Mononuclear cell (primary cell): ENCODE measurements at regions not wholly inside any gene's neighbourhood (a gene's known extent, or its start where the extent isn't known, plus 50 kb on each side); places are given as distances from the start of the nearest gene placed in this dataset.

Source experiments
- H3K27me3 ChIP-seq: 2 replicates; pipeline ENCODE4 v1.6.0; 2011; ENCODE audit warnings: low read length, control low read depth; ENCODE audit not compliant: insufficient read depth
- H3K4me1 ChIP-seq: 2 replicates; pipeline ENCODE4 v1.5.1; 2011; ENCODE audit warnings: mild to moderate bottlenecking, low read length, control low read depth; ENCODE audit not compliant: insufficient read depth
- H3K4me3 ChIP-seq: 2 replicates; pipeline ENCODE4 v1.5.1; 2011; ENCODE audit warnings: mild to moderate bottlenecking, low read length, moderate library complexity
- H3K9me3 ChIP-seq: 2 replicates; pipeline ENCODE4 v1.5.1; 2011; ENCODE audit warnings: low read depth, mild to moderate bottlenecking, control low read depth, low read length

GRCh38 chr12:124433147-124433874 is 134.1 kb downstream of the NCOR2 start:
- peaks cover 11% of the 10 kb centered on the region for H3K4me1 ChIP-seq
- no peaks in the 10 kb centered on the region for H3K27me3 ChIP-seq
- no peak overlapping the region for H3K4me3 ChIP-seq
- no peaks in the 10 kb centered on the region for H3K9me3 ChIP-seq

GRCh38 chr12:124432376-124432775 is 135.0 kb downstream of the NCOR2 start:
- Histone ChIP-seq H3K4me3 (no peak overlapping the region), H3K27me3 (no peaks in the 10 kb centered on the region), H3K9me3 (no peaks in the 10 kb centered on the region), H3K4me1 (peaks cover 14% of the 10 kb centered on the region)

GRCh38 chr12:124431971-124432370 is 135.4 kb downstream of the NCOR2 start:
- H3K27me3 ChIP-seq: no peaks in the 10 kb centered on the region
- no peaks in the 10 kb centered on the region for H3K9me3 ChIP-seq
- H3K4me3 ChIP-seq: no peak overlapping the region
- peaks cover 14% of the 10 kb centered on the region for H3K4me1 ChIP-seq

GRCh38 chr12:124430491-124430890 is 135.6 kb downstream of the RFLNA start:
- Histone ChIP-seq H3K4me1 (peaks cover 14% of the 10 kb centered on the region), H3K9me3 (no peaks in the 10 kb centered on the region)

GRCh38 chr12:124429535-124429934 is 134.6 kb downstream of the RFLNA start:
- Histone ChIP-seq H3K4me3 (no peak overlapping the region), H3K4me1 (peaks cover 18% of the 10 kb centered on the region), H3K9me3 (no peaks in the 10 kb centered on the region), H3K27me3 (no peaks in the 10 kb centered on the region)

More at GRCh38 chr12:124430491-124430890, 135.6 kb downstream of the RFLNA start:
- Histone ChIP-seq H3K4me3 (no peak overlapping the region), H3K27me3 (no peaks in the 10 kb centered on the region)

- Histone ChIP-seq H3K4me1 (peaks cover 21% of the 10 kb centered on the region), H3K27me3 (no peaks in the 10 kb centered on the region), H3K4me3 (no peak overlapping the region), H3K9me3 (no peaks in the 10 kb centered on the region)
These were observed 133.9 kb downstream of the RFLNA start for GRCh38 chr12:124428792-124429281.

GRCh38 chr12:124428136-124428791 is 133.4 kb downstream of the RFLNA start:
- Histone ChIP-seq H3K27me3 (no peaks in the 10 kb centered on the region), H3K9me3 (no peaks in the 10 kb centered on the region), H3K4me1 (peaks cover 21% of the 10 kb centered on the region)

GRCh38 chr12:124426594-124427555 is 132.0 kb downstream of the RFLNA start:
- Histone ChIP-seq H3K27me3 (no peaks in the 10 kb centered on the region), H3K4me1 (peaks cover 14% of the 10 kb centered on the region), H3K4me3 (no peak overlapping the region)

More at GRCh38 chr12:124428136-124428791, 133.4 kb downstream of the RFLNA start:
- H3K4me3 ChIP-seq: no peak overlapping the region

GRCh38 chr12:124425667-124426066 is 130.8 kb downstream of the RFLNA start:
- no peaks in the 10 kb centered on the region for H3K9me3 ChIP-seq
- no peaks in the 10 kb centered on the region for H3K27me3 ChIP-seq
- peaks cover 10% of the 10 kb centered on the region for H3K4me1 ChIP-seq
- H3K4me3 ChIP-seq: no peak overlapping the region

More at GRCh38 chr12:124426594-124427555, 132.0 kb downstream of the RFLNA start:
- H3K9me3 ChIP-seq: no peaks in the 10 kb centered on the region

- no peaks in the 10 kb centered on the region for H3K27me3 ChIP-seq
- no peaks in the 10 kb centered on the region for H3K9me3 ChIP-seq
- no peak overlapping the region for H3K4me3 ChIP-seq
- H3K4me1 ChIP-seq: peaks cover 10% of the 10 kb centered on the region
These were observed 129.6 kb downstream of the RFLNA start for GRCh38 chr12:124424516-124424905.

GRCh38 chr12:124423761-124424515 is 129.0 kb downstream of the RFLNA start:
- Histone ChIP-seq H3K27me3 (no peaks in the 10 kb centered on the region), H3K9me3 (no peaks in the 10 kb centered on the region), H3K4me1 (peaks cover 10% of the 10 kb centered on the region), H3K4me3 (no peak overlapping the region)

GRCh38 chr12:124422570-124423523 is 128.0 kb downstream of the RFLNA start:
- H3K4me1 ChIP-seq: peaks cover 8% of the 10 kb centered on the region
- no peaks in the 10 kb centered on the region for H3K9me3 ChIP-seq
- H3K4me3 ChIP-seq: no peak overlapping the region
- no peaks in the 10 kb centered on the region for H3K27me3 ChIP-seq

- no peaks in the 10 kb centered on the region for H3K9me3 ChIP-seq
- H3K4me1 ChIP-seq: peaks cover 7% of the 10 kb centered on the region
- no peak overlapping the region for H3K4me3 ChIP-seq
- no peaks in the 10 kb centered on the region for H3K27me3 ChIP-seq
These were observed 127.3 kb downstream of the RFLNA start for GRCh38 chr12:124422142-124422569.
